ENCODE measurements at regions not wholly inside any gene's neighbourhood (a gene's known extent, or its start where the extent isn't known, plus 50 kb on each side); places are given as distances from the start of the nearest gene placed in this dataset.

DNA sequence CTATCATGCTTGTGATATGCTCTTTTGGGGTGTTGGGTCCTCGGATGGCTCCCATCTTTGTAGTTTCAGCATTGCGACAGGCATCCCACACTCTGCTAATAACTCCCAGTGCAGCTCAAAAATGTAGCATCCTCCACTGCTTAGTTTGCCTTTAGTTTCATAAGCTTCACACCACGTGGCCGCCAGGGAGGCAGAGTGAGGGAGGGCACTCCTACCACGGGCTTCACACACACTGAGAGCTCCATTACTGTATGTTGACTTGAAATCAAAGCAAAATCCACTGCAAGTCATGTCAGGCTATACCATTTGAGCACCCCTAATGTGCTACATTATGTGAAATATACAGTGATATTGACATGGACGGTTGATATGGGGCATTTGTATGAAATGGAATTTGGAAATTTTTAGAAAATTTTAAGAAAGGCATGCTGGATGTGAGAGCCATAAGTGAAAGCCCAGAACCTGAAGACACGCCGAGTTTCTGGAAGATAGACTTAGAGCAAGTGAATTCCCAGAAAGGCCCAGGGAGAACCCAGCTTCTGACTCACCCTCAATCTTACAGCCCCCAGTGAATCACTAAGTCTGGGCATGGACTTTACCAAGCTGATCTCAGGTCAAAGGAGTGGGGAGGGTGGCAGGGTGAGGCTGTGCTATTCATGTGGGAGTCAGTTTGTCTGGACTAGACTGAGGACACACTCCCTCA lies 94.1 kb downstream of the HSPH1 start:
- ChIA-PET POLR2A (no interaction called here), CTCF (interaction anchor here (0.9 to 1.9 kb wide), 4 partner anchors 11 to 169 kb away, joined by 3 to 8 read pairs (median 5); no protein-coding TSS in a partner anchor)
- no peak overlapping the region for H3K4me3 ChIP-seq (ENCODE audit: low read depth, low read length)
- DNase-seq (ENCODE audit: low read depth, low spot score): peak; percentile 42
- TF ChIP-seq CTCF (IDR thresholded peaks at IDR 0.05; ENCODE audit: insufficient read depth, low read length, missing control alignments): no peak

DNA sequence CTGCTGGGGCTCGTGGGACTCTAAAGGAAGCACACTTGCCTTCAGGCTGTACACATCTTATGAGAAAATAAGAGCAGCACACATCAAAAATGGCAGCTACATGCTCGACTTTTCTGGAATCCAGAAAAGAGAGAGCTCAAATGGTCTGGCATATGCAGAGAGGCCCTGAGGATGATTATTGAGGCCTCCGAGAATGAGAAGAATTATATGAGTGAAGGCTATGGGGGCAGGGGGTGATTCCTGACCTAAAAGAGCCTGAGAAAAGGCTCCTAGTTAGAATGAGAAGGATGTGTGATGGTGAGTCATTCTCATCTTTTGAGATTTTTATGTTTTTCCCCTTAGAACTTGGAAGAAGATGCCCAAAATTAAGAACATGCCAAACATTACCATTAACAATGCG lies 97.1 kb downstream of the HSPH1 start:
- ChIA-PET POLR2A (no interaction called here), CTCF (interaction anchor here (1.3 kb wide), 1 partner anchor 20 kb away, joined by 10 read pairs; no protein-coding TSS in a partner anchor)
- no peak for DNase-seq (ENCODE audit: low read depth, low spot score)
- H3K4me3 ChIP-seq (ENCODE audit: low read depth, low read length): no peak overlapping the region
- TF ChIP-seq CTCF (IDR thresholded peaks at IDR 0.05; ENCODE audit: insufficient read depth, low read length, missing control alignments): no peak

- no peak for TF ChIP-seq CTCF (IDR thresholded peaks at IDR 0.05; ENCODE audit: insufficient read depth, low read length, missing control alignments)
- no peak for DNase-seq (ENCODE audit: low read depth, low spot score)
- H3K4me3 ChIP-seq (ENCODE audit: low read depth, low read length): no peak overlapping the region
- CTCF ChIA-PET: interaction anchor here (1.7 kb wide), 1 partner anchor 13 kb away, joined by 3 read pairs; no protein-coding TSS in a partner anchor
- POLR2A ChIA-PET: no interaction called here
These were observed 97.9 kb downstream of the HSPH1 start for GRCh38 chr13:31063772-31064171.

DNA sequence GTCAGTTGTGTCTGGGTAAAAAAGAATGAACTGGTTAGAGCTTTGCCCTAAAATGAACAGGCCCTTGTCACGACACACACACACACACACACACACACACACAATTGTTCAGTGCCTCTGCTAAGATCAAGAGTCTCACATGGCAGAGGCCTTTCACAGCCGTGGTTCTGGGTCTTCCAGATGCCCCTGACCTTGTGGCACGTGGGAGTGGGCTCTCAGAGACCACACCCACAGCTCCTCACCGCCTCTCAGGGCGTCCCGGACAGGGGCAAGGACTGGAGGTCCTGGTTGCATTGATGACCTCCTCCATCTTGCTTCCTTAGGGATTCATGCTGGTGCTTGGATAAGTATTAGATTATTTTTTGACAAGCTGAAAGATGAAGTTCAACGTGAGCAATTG lies 101.0 kb downstream of the HSPH1 start:
- TF ChIP-seq CTCF (IDR thresholded peaks at IDR 0.05; ENCODE audit: insufficient read depth, low read length, missing control alignments): no peak
- no peak for DNase-seq (ENCODE audit: low read depth, low spot score)
- ChIA-PET CTCF (interaction anchor here (1.8 kb wide), 1 partner anchor 16 kb away, joined by 4 read pairs; no protein-coding TSS in a partner anchor), POLR2A (no interaction called here)
- no peak overlapping the region for H3K4me3 ChIP-seq (ENCODE audit: low read depth, low read length)

DNA sequence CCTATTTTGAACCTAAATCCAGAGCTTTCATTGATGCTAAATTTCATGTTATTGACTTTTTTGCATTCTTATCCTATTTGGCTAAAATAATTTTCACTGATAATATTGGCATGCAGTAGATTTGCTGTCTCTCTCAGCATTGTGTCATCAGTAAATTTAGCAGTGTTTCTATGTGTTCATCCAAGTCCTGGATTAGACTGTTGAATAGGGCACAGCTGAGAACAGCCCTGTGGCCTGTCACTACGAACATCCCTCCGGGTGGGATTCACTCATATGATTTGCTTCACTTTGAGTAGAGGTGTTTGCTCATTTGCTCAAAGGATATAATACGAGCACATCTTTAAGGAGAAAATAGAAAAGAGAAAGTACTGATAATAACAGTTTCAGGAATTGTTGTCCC lies 101.5 kb downstream of the HSPH1 start:
- H3K4me3 ChIP-seq (ENCODE audit: low read depth, low read length): no peak overlapping the region
- POLR2A ChIA-PET: no interaction called here
- CTCF ChIA-PET: interaction anchor here (1.8 kb wide), 1 partner anchor 16 kb away, joined by 4 read pairs; no protein-coding TSS in a partner anchor
- TF ChIP-seq CTCF (IDR thresholded peaks at IDR 0.05; ENCODE audit: insufficient read depth, low read length, missing control alignments): no peak
- no peak for DNase-seq (ENCODE audit: low read depth, low spot score)

DNA sequence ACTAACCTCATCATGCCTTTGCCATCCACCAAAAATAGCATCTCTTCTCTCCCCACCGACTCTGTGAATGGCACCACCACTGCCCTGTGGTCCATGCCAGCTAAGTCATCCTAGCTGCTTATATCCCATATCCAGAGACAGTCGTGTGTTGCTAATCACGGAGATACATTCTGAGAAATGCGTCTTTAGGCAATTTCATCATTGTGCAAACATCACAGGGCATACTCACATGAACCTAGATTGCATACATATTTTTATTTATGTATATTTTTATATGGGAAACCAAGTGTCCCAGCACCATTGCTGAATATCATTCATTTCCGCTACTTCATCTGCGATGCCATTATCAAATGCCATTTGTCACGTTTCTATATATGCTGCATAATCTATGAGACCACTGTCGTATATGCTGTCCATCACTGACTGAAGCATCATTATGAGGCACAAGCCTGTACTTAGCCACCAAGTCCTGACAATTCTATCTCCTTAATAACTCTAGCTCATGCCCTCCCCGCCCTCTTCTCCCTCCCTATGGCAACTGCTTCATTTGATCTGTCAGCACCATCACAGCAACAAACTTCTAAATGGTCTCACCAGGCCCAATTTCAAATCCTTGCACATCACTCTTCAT lies 104.2 kb downstream of the HSPH1 start:
- ChIA-PET POLR2A (no interaction called here), CTCF (interaction anchor here (1.1 to 2.2 kb wide), 5 partner anchors 12 to 102 kb away, joined by 3 to 13 read pairs (median 3); no protein-coding TSS in a partner anchor)
- H3K4me3 ChIP-seq (ENCODE audit: low read depth, low read length): no peak overlapping the region
- no peak for DNase-seq (ENCODE audit: low read depth, low spot score)
- TF ChIP-seq CTCF (IDR thresholded peaks at IDR 0.05; ENCODE audit: insufficient read depth, low read length, missing control alignments): no peak

All from AG04449 (cell line).